SIG-M5 treated with dmso at 0.1 percent for 504 hours (cell line): ENCODE measurements at regions not wholly inside any gene's neighbourhood (a gene's known extent, or its start where the extent isn't known, plus 50 kb on each side); places are given as distances from the start of the nearest gene placed in this dataset.

ENCODE experiments used
- DNase-seq: peaks from one replicate; lab custom pipeline; 2025; ENCODE audit not compliant: unreplicated experiment; lab: John Stamatoyannopoulos, UW

GRCh38 chr13:76715075-76715474, 171.1 kb downstream of the KCTD12 start:
- DNase-seq: no peak

GRCh38 chr13:76713280-76713679, 172.9 kb downstream of the KCTD12 start:
- DNase-seq: no peak

GRCh38 chr13:76711550-76712182, 174.5 kb downstream of the KCTD12 start:
- peak; percentile 87 for DNase-seq

DNA sequence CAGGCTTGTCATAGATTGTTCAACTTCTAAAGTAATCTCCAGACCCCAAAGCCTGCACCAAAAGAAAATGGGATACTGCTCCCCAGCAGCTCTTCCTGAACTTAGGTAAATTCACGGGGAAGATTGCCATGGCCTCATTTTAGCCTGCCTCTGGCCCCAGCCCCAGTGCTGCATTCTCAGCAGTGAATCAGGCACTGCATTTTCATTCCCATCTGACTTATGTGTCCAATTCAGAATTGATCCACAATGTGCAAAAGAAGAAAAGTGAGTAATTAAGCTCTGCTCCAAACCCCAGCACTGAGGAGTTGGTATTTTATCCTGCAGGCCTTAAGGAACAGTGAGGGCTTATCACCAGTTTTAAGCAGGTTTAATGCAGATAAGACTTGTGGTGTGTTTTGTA, 176.4 kb downstream of the KCTD12 start:
- DNase-seq: no peak

- no peak for DNase-seq
Measured at GRCh38 chr13:76708138-76708688, 178.0 kb downstream of the KCTD12 start.

DNA sequence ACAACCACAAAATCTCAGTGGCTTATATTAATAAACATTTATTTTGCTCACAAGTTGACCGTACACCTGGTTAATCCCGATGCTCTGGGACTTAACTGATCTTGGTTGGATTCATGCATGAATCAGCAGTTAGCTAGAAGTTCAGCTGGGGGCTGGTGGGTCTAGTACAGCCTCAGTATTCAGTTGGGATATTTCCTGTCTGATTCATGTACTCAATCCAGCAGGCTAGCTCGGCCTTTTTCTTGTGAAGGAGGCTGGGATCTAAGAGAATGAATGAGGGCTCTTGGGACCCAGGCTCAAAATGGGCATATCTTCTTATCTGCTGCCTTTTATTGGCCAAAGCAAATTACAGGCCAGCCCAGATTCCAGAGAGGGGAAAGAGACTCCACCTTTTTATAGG, 178.8 kb downstream of the KCTD12 start:
- DNase-seq: no peak

DNA sequence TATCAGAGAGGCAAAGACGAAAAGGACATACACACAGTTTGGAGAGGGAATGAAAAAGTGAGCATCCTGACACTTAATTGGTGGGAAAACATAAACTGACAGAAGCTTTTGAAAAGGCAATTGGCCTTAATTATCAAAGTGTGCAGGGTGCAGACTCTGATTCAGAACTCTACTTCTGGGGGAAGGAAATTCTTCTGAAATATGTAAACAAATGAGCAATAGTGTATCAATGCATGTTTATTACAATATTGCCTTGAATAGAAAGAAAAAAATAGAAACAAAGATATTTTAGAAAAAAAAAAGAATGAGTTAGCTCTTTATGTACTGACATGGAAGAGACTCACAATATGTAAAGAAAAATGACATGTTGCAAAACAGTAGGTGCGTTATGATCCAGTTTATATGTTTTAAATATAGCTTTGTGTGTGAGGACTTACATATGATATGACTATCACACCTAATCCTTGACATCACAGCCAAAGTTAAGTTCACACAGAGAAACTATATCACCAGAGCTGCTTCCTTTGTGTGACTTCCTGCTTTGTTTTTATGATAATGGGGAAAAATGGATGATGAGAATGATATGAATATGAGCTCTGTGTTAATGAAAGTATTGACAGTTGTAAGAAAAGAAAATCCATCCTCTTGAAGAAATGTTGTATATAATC, 182.4 kb downstream of the KCTD12 start:
- DNase-seq: no peak

GRCh38 chr13:76703216-76703615, 183.0 kb downstream of the KCTD12 start:
- DNase-seq: no peak

GRCh38 chr13:76697288-76697687, 188.9 kb downstream of the KCTD12 start:
- DNase-seq: no peak

DNA sequence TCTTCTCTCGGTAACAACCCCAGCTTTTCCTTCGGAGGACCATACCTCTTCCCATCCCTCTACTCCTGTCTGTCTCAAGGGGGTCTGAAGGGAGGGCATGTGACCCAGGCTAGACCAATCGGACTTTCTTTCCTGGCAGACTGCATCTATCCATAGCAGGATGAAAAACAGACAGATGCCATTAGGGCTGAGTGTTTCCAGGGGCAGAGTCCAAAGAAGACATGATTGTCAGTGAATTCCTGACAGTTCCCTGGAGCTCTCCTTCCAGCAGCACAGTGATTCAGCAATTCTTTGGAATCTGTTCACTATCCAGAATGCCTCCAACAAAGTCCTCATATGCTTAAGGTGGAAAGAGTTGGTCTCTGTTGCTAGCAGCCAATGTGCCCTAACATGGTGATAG, 189.8 kb downstream of the KCTD12 start:
- DNase-seq: no peak

- DNase-seq: no peak
Measured at GRCh38 chr13:76693086-76693485, 193.1 kb downstream of the KCTD12 start.

- no peak for DNase-seq
Measured at GRCh38 chr13:76692346-76692745, 193.9 kb downstream of the KCTD12 start.

- DNase-seq: no peak
Measured at GRCh38 chr13:76690611-76691010, 195.6 kb downstream of the KCTD12 start.

DNA sequence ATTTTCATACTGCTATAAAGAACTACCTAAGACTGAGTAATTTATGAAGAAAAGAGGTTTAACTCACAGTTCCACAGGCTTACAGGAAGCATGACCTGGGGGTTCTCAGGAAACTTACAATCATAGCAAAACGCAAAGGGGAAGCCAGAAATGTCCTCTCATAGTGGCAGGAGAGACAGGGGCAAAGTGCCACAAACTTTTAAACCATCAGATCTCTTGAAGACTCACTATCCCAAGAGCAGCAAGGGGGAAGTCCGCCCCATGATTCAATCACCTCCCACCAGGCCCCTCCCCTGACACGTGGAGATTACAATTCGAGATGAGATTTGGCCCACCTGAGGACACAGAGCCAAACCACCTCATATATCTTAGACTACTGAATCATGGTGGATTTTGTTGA, 198.7 kb downstream of the KCTD12 start:
- no peak for DNase-seq

DNA sequence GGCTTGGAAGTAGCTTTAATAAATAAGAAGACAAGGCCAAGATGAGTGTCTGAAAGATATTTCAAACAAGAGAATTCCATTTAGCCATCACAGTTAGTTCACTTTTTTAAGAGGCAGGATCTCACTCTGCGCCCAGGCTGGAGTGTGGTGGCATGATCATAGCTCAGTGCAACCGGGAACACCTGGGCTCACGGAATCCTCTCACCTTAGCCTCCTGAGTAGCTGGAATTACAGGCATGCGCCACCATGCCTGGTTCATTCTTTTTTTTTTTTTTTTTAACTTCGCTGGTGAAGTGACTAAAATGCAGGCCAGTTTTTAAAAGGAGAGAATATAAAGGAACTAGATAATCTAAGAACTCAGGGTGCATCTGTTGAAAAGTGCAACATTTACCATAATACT, 200.3 kb downstream of the KCTD12 start:
- no peak for DNase-seq

DNA sequence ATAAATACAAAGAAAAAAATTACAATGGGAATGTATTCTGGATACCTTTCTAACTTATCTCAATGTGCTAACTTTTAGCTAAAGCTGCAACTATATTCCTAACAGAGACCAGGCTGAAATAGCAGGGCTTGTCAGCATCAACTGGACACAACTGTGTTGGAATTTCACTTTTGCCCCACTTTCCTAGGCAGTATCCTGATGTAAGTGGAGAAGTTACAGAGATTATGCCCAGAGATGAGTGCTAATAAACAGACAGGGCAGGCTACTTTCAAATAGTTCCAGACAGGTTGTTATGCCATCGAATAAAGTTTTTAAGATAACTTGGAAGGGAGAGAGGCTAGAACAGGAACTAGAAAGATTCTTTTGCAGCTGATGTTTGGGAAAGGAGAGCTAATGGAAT, 201.9 kb downstream of the KCTD12 start:
- DNase-seq: no peak

DNA sequence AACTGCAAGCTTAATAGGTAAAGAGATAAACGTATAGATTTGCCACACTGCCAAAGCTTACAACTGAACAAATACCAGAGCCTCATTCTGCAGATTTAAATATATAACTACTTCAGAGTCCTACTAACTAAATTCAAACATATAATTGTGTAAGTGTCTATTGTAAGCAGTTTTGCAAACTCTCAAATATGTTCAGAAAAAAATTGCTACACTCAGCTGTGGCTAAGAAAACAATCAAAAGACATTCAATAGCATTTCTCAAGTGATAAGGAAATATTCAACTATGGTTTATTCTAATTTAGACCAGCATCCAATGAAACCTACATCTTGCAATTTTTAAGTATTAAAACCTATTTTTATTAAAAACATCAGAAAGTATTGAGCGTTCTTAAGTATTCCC, 202.4 kb downstream of the KCTD12 start:
- no peak for DNase-seq

DNA sequence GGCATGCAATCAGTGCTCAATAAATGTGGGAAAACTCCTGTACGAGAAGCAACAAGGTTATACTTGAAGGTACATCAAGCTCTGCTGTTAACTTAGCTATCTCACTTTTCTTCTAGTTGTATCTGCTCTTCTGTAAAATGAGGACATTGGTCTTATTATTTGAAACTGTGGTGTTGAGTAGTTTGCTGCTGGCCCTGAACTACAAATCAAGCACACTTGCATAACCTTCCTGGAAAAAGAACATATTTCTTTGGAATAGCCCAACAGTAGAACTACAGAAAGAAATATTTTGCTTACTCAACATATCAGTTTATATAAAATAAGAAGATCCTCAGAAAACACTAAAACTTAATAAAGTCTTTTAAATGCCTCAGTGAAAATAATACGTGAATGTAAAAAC, 203.0 kb downstream of the KCTD12 start:
- DNase-seq: no peak

- DNase-seq: no peak
Measured at GRCh38 chr13:76680112-76680511, 206.1 kb downstream of the KCTD12 start.

DNA sequence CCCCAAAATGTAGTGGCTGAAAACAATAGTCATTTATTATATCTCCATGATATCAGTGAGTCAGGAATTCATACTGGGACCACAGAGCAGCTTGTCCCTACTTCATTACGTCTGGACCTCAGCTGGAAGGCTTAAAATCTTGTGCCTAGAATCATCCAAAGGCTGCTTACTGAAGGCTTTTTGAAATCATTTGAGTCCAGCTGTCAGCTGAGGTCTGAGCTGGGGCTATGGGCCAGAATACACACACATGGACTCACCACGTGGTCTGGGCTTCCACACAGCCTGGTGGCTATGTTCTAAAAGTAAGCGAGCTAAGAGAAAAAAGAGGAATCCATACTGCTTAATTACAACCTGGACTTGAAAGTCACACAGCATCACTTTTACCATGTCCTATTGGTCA, 209.2 kb downstream of the KCTD12 start:
- DNase-seq: no peak

- no peak for DNase-seq
Measured at GRCh38 chr13:76672420-76672819, 213.8 kb downstream of the KCTD12 start.

DNA sequence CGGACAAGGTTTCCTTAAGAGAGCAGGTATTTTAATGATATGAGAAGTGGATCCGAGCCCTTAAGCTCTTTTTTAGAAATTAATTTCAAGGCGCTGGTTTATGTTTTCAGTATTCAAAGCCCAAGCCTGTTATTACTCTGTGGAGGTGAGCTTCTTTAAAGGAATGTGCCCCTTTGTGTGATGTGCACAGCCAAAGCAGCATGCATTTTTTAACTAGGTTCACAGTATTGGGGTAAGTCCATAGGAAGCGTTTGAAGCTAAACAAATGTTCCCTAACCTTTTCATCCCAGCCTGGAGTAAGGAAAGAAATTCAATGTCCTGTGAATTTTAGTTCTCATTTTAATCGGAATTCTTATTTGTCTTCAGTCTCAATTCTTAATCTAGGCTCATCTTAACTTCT, 217.5 kb downstream of the KCTD12 start:
- DNase-seq: no peak

DNA sequence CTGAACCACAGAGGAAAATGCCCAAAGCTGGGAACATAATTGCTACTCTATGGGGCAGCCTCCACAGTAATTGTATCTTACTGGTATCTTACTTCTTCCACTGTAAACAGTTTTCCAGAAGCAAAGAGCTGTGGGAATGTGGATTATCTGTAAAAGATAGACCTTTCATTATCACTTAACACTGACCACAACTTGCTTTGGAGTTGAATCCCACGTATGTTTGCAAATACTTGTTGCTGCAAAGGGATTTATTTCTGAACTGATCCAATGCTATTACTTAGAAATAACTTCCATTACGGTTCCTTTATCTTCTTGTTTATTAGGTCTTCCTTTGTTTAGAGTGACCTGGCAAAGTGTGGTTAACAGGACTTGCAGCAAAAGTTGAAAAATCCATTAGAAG, 218.1 kb downstream of the KCTD12 start:
- DNase-seq: no peak
